GM12878 (cell line): ENCODE measurements at regions not wholly inside any gene's neighbourhood (a gene's known extent, or its start where the extent isn't known, plus 50 kb on each side); places are given as distances from the start of the nearest gene placed in this dataset.

Experiments used
- CHD1 ChIP-seq: IDR thresholded peaks from 2 replicates; pipeline ENCODE4 v1.6.1; 2012; ENCODE audit warnings: low read depth, low read length, improper control_type of control experiment
- POLR2A ChIP-seq: IDR thresholded peaks from 2 replicates; pipeline ENCODE4 v1.6.1; 2011; ENCODE audit warnings: low read depth, mild to moderate bottlenecking, low read length
- TF ChIP-seq, protein P1 (sequence below): IDR thresholded peaks from 2 replicates; pipeline ENCODE4 v1.6.1; 2011; ENCODE audit warnings: mild to moderate bottlenecking, low read depth, low read length, moderate library complexity; ENCODE audit not compliant: insufficient replicate concordance
- TF ChIP-seq, protein P2 (sequence below), 3 experiments: IDR thresholded peaks in 2 of 3; conservative IDR thresholded peaks in 1 of 3; 2 replicates each; pipeline ENCODE4 v1.5.1; 2011; ENCODE audit warnings: low read depth in 3 of 3, low read length in 3 of 3, mild to moderate bottlenecking in 3 of 3, control low read depth in 2 of 3, moderate library complexity in 2 of 3, inconsistent platforms in 1 of 3, mixed read lengths in 1 of 3; ENCODE audit not compliant: control insufficient read depth in 2 of 3, insufficient read depth in 1 of 3; ENCODE audit errors: extremely low read depth in 1 of 3

DNA sequence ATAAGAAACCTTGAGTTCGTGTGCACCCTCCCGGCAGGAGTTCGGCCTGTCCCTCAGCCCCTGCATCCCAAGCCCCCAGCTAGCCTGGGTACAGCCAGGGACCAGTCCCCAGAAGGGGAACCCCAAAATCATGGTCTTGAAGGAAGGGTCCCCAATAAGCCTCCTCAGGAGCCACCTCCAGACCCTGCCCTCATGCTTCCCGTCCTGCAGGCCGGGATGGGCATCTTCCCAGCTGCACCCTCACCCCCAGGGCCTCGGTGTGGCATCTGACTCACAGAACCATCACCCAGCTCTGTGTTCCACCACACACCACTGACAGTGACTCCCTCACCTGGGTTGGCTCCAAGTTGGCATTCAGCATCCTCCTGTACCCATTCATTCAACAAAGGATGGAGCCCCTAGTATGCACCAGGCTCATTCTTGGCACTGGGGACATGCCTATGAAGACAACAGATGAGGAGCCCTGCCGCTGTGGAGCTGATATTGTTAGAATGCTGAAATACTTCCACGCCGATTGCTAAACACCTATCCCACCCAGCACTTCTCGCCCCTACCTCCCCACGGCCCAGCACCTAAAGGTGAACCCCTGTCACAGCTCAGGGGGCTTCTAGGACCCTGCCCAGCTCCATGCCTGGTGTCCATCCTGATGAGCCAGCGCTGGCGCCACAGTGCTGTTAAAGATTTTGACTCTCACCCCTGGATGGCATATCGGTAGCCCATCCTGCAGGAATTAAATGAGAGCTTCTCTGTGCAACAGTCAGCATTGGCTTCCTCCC lies 77.8 kb downstream of the BUD13 start:
- TF ChIP-seq, protein P1, sequence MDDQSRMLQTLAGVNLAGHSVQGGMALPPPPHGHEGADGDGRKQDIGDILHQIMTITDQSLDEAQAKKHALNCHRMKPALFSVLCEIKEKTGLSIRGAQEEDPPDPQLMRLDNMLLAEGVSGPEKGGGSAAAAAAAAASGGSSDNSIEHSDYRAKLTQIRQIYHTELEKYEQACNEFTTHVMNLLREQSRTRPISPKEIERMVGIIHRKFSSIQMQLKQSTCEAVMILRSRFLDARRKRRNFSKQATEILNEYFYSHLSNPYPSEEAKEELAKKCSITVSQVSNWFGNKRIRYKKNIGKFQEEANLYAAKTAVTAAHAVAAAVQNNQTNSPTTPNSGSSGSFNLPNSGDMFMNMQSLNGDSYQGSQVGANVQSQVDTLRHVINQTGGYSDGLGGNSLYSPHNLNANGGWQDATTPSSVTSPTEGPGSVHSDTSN = no peak
- TF ChIP-seq POLR2A (no peak), CHD1 (no peak)
- TF ChIP-seq, protein P2, sequence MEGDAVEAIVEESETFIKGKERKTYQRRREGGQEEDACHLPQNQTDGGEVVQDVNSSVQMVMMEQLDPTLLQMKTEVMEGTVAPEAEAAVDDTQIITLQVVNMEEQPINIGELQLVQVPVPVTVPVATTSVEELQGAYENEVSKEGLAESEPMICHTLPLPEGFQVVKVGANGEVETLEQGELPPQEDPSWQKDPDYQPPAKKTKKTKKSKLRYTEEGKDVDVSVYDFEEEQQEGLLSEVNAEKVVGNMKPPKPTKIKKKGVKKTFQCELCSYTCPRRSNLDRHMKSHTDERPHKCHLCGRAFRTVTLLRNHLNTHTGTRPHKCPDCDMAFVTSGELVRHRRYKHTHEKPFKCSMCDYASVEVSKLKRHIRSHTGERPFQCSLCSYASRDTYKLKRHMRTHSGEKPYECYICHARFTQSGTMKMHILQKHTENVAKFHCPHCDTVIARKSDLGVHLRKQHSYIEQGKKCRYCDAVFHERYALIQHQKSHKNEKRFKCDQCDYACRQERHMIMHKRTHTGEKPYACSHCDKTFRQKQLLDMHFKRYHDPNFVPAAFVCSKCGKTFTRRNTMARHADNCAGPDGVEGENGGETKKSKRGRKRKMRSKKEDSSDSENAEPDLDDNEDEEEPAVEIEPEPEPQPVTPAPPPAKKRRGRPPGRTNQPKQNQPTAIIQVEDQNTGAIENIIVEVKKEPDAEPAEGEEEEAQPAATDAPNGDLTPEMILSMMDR (IDR thresholded peaks at IDR 0.05 in 2 of 3, conservative IDR thresholded peaks at IDR 0.05 in 1 of 3; ENCODE audit: control insufficient read depth in 2 of 3, extremely low read depth in 1 of 3, insufficient read depth in 1 of 3, low read depth in 3 of 3, low read length in 3 of 3) = no peak
